ENCODE measurements at regions not wholly inside any gene's neighbourhood (a gene's known extent, or its start where the extent isn't known, plus 50 kb on each side); places are given as distances from the start of the nearest gene placed in this dataset.

GRCh38 chr6:41492261-41492891, 53.8 kb upstream of the FOXP4 start:
- no peak for DNase-seq (ENCODE audit: low spot score in 2 of 2)
- intact Hi-C loops (cut with DNase I; ENCODE audit: low total_unique reads): no loop called here
- no peak overlapping the region for H3K4me3 ChIP-seq (ENCODE audit: low read depth, poor library complexity, severe bottlenecking)
- 50 to 65% methylated on average over 16 of the region's 16 CpGs for WGBS, 2 donors
- TF ChIP-seq CTCF (IDR thresholded peaks at IDR 0.05) (no peak), POLR2A (IDR thresholded peaks at IDR 0.05) (no peak)

- intact Hi-C loops (cut with DNase I; ENCODE audit: low total_unique reads): no loop called here
- TF ChIP-seq CTCF (IDR thresholded peaks at IDR 0.05): no peak
- WGBS, 2 donors: 59 to 60% methylated on average over 16 of the region's 16 CpGs
- no peak overlapping the region for H3K4me3 ChIP-seq (ENCODE audit: low read depth, poor library complexity, severe bottlenecking)
- DNase-seq (ENCODE audit: low spot score in 2 of 2): no peak
Measured at GRCh38 chr6:41494212-41495110, 51.7 kb upstream of the FOXP4 start.
